Nephron progenitor cell (in vitro differentiated cells): ENCODE measurements at regions not wholly inside any gene's neighbourhood (a gene's known extent, or its start where the extent isn't known, plus 50 kb on each side); places are given as distances from the start of the nearest gene placed in this dataset.
"Not testable (repeated sequence)": the region's sequence is repeated elsewhere in the genome, so short reads cannot be mapped to it uniquely, and the experiment has no call there.

Experiments
- DNase-seq: peaks from one replicate; pipeline ENCODE4 v3.0.0; 2021
- H3K27ac Mint-ChIP-seq: 2 replicates; pipeline ENCODE4 v1.8.0; 2021; ENCODE audit warnings: mild to moderate bottlenecking, moderate library complexity, mixed read lengths
- H3K27me3 Mint-ChIP-seq: 2 replicates; pipeline ENCODE4 v1.8.0; 2021; ENCODE audit warnings: mild to moderate bottlenecking, low read depth, mixed read lengths; ENCODE audit not compliant: poor library complexity
- H3K36me3 Mint-ChIP-seq: 2 replicates; pipeline ENCODE4 v1.8.0; 2021; ENCODE audit warnings: low read depth, mixed read lengths
- H3K4me1 Mint-ChIP-seq: 2 replicates; pipeline ENCODE4 v1.8.0; 2021; ENCODE audit warnings: mixed read lengths
- H3K4me3 Mint-ChIP-seq: 2 replicates; pipeline ENCODE4 v1.8.0; 2021; ENCODE audit warnings: mild to moderate bottlenecking, moderate library complexity, mixed read lengths
- H3K9me3 Mint-ChIP-seq: 2 replicates; pipeline ENCODE4 v1.8.0; 2021; ENCODE audit warnings: mild to moderate bottlenecking, moderate library complexity, mixed read lengths
- TF ChIP-seq, protein P1 (sequence below): fragments of 200-600 bp; sonication (generic); IDR thresholded peaks from 2 replicates; pipeline ENCODE4 v1.5.0; 2021; ENCODE audit warnings: antibody characterized with exemption

DNA sequence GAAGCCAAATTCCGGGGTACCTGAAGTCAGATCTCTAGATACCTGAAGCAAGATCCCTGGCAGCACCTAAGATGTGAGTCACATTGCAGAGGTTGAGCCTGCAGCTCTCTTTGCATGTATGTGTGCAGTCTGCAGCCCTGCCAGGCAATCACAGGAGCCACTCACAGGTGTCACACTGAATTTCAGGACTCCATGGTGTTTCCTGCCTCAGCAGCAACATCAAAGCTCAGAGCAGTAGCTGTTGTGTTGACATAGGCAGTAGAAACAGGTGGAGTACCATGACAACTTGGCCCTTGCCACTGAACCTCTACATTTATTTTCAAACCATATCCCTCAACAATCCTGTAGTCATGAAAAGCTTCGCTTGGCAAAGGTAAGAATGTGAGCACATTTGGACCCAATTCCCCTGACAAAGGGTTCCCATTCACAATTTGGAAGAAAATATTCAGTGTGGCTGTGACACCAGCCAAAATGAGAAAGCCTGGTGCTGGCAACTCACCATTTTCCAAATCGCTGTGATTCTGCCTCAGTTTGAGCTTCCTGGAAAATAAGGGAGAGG, 419.8 kb upstream of the NFIA start:
- Mint-ChIP-seq H3K9me3 (no peaks in the 10 kb centered on the region), H3K27ac (no peak overlapping the region), H3K36me3 (no peaks in the 10 kb centered on the region), H3K4me3 (no peak overlapping the region), H3K27me3 (peaks cover 14% of the 10 kb centered on the region), H3K4me1 (no peaks in the 10 kb centered on the region)
- TF ChIP-seq, protein P1, sequence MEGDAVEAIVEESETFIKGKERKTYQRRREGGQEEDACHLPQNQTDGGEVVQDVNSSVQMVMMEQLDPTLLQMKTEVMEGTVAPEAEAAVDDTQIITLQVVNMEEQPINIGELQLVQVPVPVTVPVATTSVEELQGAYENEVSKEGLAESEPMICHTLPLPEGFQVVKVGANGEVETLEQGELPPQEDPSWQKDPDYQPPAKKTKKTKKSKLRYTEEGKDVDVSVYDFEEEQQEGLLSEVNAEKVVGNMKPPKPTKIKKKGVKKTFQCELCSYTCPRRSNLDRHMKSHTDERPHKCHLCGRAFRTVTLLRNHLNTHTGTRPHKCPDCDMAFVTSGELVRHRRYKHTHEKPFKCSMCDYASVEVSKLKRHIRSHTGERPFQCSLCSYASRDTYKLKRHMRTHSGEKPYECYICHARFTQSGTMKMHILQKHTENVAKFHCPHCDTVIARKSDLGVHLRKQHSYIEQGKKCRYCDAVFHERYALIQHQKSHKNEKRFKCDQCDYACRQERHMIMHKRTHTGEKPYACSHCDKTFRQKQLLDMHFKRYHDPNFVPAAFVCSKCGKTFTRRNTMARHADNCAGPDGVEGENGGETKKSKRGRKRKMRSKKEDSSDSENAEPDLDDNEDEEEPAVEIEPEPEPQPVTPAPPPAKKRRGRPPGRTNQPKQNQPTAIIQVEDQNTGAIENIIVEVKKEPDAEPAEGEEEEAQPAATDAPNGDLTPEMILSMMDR, result no peak
- no peak for DNase-seq

DNA sequence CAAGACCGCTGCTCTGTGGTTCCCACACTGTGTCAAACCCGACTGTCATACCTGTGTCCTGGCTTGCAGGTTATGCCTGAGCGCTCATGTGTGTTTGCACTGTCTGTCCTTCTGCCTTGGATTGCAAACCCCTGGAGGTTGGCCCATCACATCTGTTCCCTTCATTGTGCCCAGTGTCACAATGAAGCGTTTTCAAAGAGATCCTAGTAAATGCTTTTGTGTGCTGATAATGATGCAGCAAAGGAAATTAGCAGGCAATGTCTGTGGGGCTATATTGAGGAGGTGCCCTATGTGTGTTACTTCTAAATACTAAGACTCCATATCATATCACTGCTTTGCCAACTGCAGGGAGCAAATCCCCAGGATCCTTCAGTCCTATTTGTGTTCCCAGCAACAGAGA, 424.4 kb upstream of the NFIA start:
- TF ChIP-seq, protein P1, result no peak
- no peak overlapping the region for H3K27ac Mint-ChIP-seq
- H3K36me3 Mint-ChIP-seq, result no peaks in the 10 kb centered on the region

DNA sequence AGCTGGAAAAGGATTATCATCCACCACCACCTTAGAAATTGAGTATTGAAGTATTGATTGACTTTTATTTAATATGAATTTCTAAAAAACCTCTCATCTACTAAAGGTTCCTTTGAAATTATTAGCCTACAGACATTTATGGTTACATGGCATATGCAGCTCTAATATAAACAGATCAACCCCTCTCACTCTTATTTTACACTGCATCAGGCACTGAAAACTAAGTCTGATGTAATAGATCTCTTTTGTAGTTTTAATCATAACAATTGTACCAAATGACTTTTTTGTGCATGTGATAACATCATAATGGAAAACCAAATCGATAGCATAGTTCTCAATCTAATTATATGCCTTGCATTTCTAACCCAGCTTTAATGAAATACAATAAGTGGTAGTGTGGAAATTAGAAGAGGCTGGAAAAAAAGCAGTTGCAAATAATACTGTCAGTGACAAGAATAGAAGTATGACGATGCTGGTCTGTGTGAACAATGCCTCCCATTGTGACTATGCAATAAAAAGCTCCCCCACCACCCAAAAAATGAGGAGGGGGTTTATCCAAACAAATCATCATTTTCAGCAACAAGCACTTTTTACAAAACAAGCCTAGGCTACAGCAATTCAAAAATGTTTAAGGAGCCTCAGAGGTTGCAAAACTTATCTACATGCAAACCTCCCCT, 426.5 kb upstream of the NFIA start:
- H3K36me3 Mint-ChIP-seq, result no peaks in the 10 kb centered on the region
- no peak overlapping the region for H3K27ac Mint-ChIP-seq
- TF ChIP-seq, protein P1, result no peak
- H3K4me1 Mint-ChIP-seq, result no peaks in the 10 kb centered on the region
- no peak for DNase-seq
- peaks cover 4% of the 10 kb centered on the region for H3K9me3 Mint-ChIP-seq
- no peak overlapping the region for H3K4me3 Mint-ChIP-seq
- H3K27me3 Mint-ChIP-seq, result peaks cover 4% of the 10 kb centered on the region

More for the DNA sequence above, 424.4 kb upstream of the NFIA start:
- Mint-ChIP-seq H3K9me3 (no peaks in the 10 kb centered on the region), H3K4me3 (no peak overlapping the region), H3K27me3 (peaks cover 12% of the 10 kb centered on the region), H3K4me1 (no peaks in the 10 kb centered on the region)
- no peak for DNase-seq

DNA sequence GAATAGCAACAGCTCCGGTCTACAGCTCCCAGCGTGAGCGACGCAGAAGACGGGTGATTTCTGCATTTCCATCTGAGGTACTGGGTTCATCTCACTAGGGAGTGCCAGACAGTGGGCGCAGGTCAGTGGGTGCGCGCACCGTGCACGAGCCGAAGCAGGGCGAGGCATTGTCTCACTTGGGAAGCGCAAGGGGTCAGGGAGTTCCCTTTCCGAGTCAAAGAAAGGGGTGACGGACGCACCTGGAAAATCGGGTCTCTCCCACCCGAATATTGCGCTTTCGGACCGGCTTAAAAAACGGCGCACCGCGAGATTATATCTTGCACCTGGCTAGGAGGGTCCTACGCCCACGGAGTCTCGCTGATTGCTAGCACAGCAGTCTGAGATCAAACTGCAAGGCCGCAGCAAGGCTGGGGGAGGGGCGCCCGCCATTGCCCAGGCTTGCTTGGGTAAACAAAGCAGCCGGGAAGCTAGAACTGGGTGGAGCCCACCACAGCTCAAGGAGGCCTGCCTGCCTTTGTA, 442.3 kb upstream of the NFIA start:
- H3K4me3 Mint-ChIP-seq, DNase-seq, H3K9me3 Mint-ChIP-seq, H3K27ac Mint-ChIP-seq, H3K4me1 Mint-ChIP-seq, H3K27me3 Mint-ChIP-seq, H3K36me3 Mint-ChIP-seq: not testable (repeated sequence)

DNA sequence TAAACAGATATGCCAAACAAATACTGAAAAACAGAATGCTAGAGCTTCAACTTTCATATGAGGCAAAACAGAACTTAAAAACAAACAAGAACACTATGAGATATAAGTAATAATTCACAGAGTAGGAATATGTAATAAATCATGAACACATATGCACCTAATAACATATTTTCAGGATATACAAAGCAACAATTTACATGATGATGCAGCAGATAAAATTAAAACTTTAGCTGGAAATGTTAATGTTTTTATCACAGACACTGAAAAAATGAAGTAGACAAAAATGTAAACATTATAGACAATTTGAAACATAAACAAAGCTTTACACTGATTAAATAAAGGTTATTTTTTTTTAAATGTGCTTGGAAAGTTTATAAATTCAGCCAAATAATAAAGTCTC, 443.1 kb upstream of the NFIA start:
- no peak overlapping the region for H3K4me3 Mint-ChIP-seq
- no peaks in the 10 kb centered on the region for H3K4me1 Mint-ChIP-seq
- no peaks in the 10 kb centered on the region for H3K36me3 Mint-ChIP-seq
- no peak overlapping the region for H3K27ac Mint-ChIP-seq
- no peaks in the 10 kb centered on the region for H3K9me3 Mint-ChIP-seq
- no peak for DNase-seq
- TF ChIP-seq, protein P1, result no peak
- no peaks in the 10 kb centered on the region for H3K27me3 Mint-ChIP-seq

DNA sequence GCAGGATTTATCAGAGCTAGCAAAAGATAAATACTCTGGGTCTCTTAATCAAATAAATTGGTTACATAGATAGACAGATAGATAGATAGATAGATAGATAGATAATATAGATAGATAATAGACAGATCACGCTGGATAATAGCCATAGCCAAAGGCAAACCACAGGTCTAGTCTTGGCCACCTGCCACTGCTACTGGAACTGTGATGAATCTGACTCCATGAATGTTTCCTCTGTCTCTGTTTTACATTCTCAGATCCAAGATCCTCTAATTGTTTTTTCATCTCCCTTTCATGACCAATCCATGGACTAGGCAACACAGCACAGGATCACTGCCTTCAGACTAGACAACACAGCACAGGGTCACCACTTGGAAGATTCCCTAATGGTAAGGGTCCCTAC, 444.7 kb upstream of the NFIA start:
- Mint-ChIP-seq H3K36me3 (no peaks in the 10 kb centered on the region), H3K27ac (no peak overlapping the region), H3K9me3 (no peaks in the 10 kb centered on the region), H3K4me1 (no peaks in the 10 kb centered on the region), H3K4me3 (no peak overlapping the region), H3K27me3 (no peaks in the 10 kb centered on the region)
- DNase-seq, result no peak
- TF ChIP-seq, protein P1, result no peak
